HL-60 (cell line): ENCODE measurements at regions not wholly inside any gene's neighbourhood (a gene's known extent, or its start where the extent isn't known, plus 50 kb on each side); places are given as distances from the start of the nearest gene placed in this dataset.

Experiments used
- DNase-seq, 2 experiments: peaks; one replicate each; pipeline ENCODE4 v3.0.0-alpha.2; 2010 to 2020; ENCODE audit warnings: low read depth in 1 of 2, low spot score in 1 of 2
- H3K27ac ChIP-seq: fragments of 250-450 bp; sonication (Bioruptor Pico); replicated peaks from 2 replicates; pipeline ENCODE4 v1.5.1; 2020; ENCODE audit warnings: mild to moderate bottlenecking, moderate library complexity
- H3K27me3 ChIP-seq: fragments of 250-450 bp; sonication (Bioruptor Pico); 2 replicates; pipeline ENCODE4 v1.5.1; 2021; ENCODE audit warnings: mild to moderate bottlenecking, moderate library complexity; ENCODE audit not compliant: insufficient read depth, poor library complexity, severe bottlenecking
- H3K4me3 ChIP-seq: replicated peaks from 2 replicates; pipeline ENCODE4 v1.5.1; 2011; ENCODE audit warnings: mild to moderate bottlenecking, control low read depth, low read length; ENCODE audit not compliant: insufficient read depth
- CTCF ChIP-seq: IDR thresholded peaks from one replicate; pipeline ENCODE4 v1.5.1; 2011; ENCODE audit warnings: low read length, control low read depth, inconsistent platforms; ENCODE audit not compliant: insufficient read depth
- GABPA ChIP-seq: IDR thresholded peaks from 2 replicates; pipeline ENCODE4 v1.6.1; 2012; ENCODE audit warnings: low read depth
- POLR2AphosphoS5 ChIP-seq: IDR thresholded peaks from 2 replicates; pipeline ENCODE4 v1.6.1; 2012; ENCODE audit warnings: low read depth
- REST ChIP-seq: IDR thresholded peaks from 2 replicates; pipeline ENCODE4 v1.6.1; 2012; ENCODE audit warnings: low read depth; ENCODE audit not compliant: insufficient replicate concordance
- SPI1 ChIP-seq: IDR thresholded peaks from 2 replicates; pipeline ENCODE4 v1.6.1; 2012; ENCODE audit warnings: low read depth, mild to moderate bottlenecking, borderline replicate concordance

- no peak for TF ChIP-seq SPI1
- no peak for TF ChIP-seq REST
- no peak for TF ChIP-seq POLR2AphosphoS5
- no peak for TF ChIP-seq CTCF
- no peak for TF ChIP-seq GABPA
- H3K27ac ChIP-seq = no peak overlapping the region
- H3K4me3 ChIP-seq = no peak overlapping the region
- no peaks in the 10 kb centered on the region for H3K27me3 ChIP-seq
- DNase-seq = no peak
Measured at GRCh38 chrX:149275836-149276235, 229.3 kb downstream of the IDS start.

- no peak for TF ChIP-seq REST
- TF ChIP-seq GABPA = no peak
- TF ChIP-seq POLR2AphosphoS5 = no peak
- TF ChIP-seq CTCF = no peak
- no peak for TF ChIP-seq SPI1
- no peak for DNase-seq
- Histone ChIP-seq H3K4me3 (no peak overlapping the region), H3K27ac (no peak overlapping the region), H3K27me3 (no peaks in the 10 kb centered on the region)
Measured at GRCh38 chrX:149274516-149275105, 230.5 kb downstream of the IDS start.

GRCh38 chrX:149272690-149273463, 232.2 kb downstream of the IDS start:
- TF ChIP-seq SPI1 (no peak), POLR2AphosphoS5 (no peak), CTCF (no peak), GABPA (no peak), REST (no peak)
- DNase-seq = no peak
- no peak overlapping the region for H3K4me3 ChIP-seq
- no peaks in the 10 kb centered on the region for H3K27me3 ChIP-seq
- H3K27ac ChIP-seq = no peak overlapping the region
